ENCODE measurements at regions not wholly inside any gene's neighbourhood (a gene's known extent, or its start where the extent isn't known, plus 50 kb on each side); places are given as distances from the start of the nearest gene placed in this dataset.

DNA sequence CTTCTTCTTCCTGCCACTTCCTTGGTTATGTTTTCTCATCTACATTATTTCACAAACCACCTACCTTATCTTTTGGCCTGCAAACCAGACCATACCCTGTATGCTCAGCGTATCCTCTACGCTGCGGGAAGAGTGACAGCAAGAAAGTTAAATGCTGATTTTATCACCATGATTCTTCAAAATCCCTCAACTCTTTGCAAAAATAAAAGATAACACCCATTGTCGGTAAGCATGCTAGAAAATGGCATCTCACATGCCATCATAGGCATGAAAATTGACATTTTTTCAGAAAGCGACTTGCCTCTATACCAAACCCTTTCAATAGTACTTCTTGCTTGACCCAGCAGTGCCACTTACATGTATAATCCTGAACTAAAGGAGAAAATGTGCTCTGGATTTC lies 102.0 kb downstream of the HPGD start:
- TF ChIP-seq, protein P1, sequence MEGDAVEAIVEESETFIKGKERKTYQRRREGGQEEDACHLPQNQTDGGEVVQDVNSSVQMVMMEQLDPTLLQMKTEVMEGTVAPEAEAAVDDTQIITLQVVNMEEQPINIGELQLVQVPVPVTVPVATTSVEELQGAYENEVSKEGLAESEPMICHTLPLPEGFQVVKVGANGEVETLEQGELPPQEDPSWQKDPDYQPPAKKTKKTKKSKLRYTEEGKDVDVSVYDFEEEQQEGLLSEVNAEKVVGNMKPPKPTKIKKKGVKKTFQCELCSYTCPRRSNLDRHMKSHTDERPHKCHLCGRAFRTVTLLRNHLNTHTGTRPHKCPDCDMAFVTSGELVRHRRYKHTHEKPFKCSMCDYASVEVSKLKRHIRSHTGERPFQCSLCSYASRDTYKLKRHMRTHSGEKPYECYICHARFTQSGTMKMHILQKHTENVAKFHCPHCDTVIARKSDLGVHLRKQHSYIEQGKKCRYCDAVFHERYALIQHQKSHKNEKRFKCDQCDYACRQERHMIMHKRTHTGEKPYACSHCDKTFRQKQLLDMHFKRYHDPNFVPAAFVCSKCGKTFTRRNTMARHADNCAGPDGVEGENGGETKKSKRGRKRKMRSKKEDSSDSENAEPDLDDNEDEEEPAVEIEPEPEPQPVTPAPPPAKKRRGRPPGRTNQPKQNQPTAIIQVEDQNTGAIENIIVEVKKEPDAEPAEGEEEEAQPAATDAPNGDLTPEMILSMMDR (conservative IDR thresholded peaks at IDR 0.05; ENCODE audit: low read depth, low read length): no peak
- no peak for TF ChIP-seq POLR2A (IDR thresholded peaks at IDR 0.05; ENCODE audit: low read depth, low read length)
- no peak for TF ChIP-seq RCOR1 (IDR thresholded peaks at IDR 0.05; ENCODE audit: insufficient replicate concordance, low read length)
- TF ChIP-seq, protein P2, sequence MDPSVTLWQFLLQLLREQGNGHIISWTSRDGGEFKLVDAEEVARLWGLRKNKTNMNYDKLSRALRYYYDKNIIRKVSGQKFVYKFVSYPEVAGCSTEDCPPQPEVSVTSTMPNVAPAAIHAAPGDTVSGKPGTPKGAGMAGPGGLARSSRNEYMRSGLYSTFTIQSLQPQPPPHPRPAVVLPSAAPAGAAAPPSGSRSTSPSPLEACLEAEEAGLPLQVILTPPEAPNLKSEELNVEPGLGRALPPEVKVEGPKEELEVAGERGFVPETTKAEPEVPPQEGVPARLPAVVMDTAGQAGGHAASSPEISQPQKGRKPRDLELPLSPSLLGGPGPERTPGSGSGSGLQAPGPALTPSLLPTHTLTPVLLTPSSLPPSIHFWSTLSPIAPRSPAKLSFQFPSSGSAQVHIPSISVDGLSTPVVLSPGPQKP (IDR thresholded peaks at IDR 0.05; ENCODE audit: borderline replicate concordance, low read depth, low read length): no peak
- no peak for TF ChIP-seq SMC3 (IDR thresholded peaks at IDR 0.05; ENCODE audit: low read depth, low read length)
- TF ChIP-seq CHD1 (IDR thresholded peaks at IDR 0.05; ENCODE audit: low read depth, low read length): no peak
- no peak for TF ChIP-seq NFE2L2 (IDR thresholded peaks at IDR 0.05; ENCODE audit: low read depth, low read length)
- TF ChIP-seq MAFK (IDR thresholded peaks at IDR 0.05; ENCODE audit: low read depth, low read length): no peak
- no peak for TF ChIP-seq RFX5 (IDR thresholded peaks at IDR 0.05; ENCODE audit: low read depth, low read length)
- TF ChIP-seq, protein P3, sequence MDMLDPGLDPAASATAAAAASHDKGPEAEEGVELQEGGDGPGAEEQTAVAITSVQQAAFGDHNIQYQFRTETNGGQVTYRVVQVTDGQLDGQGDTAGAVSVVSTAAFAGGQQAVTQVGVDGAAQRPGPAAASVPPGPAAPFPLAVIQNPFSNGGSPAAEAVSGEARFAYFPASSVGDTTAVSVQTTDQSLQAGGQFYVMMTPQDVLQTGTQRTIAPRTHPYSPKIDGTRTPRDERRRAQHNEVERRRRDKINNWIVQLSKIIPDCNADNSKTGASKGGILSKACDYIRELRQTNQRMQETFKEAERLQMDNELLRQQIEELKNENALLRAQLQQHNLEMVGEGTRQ (IDR thresholded peaks at IDR 0.05; ENCODE audit: low read depth, low read length): no peak
